Bronchial epithelial cell (primary cell): ENCODE measurements at regions not wholly inside any gene's neighbourhood (a gene's known extent, or its start where the extent isn't known, plus 50 kb on each side); places are given as distances from the start of the nearest gene placed in this dataset.

Experiments used
- DNase-seq: peaks from one replicate; pipeline ENCODE4 v3.0.0-alpha.2; 2010; ENCODE audit warnings: low read depth
- FAIRE-seq: peaks from 2 replicates; lab custom pipeline; 2011; peaks lifted over from hg19 to GRCh38; lab: Jason Lieb, UNC
- H3K27me3 ChIP-seq: 2 replicates; pipeline ENCODE4 v1.5.1; 2011; ENCODE audit warnings: low read length; ENCODE audit not compliant: control insufficient read depth, insufficient read depth
- H3K36me3 ChIP-seq: 2 replicates; pipeline ENCODE4 v1.5.1; 2011; ENCODE audit warnings: low read length; ENCODE audit not compliant: control insufficient read depth, insufficient read depth
- H3K4me3 ChIP-seq: 2 replicates; pipeline ENCODE4 v1.5.1; 2011; ENCODE audit warnings: mild to moderate bottlenecking, low read depth, low read length, control low read depth
- TF ChIP-seq, protein P1 (sequence below): IDR thresholded peaks from 2 replicates; pipeline ENCODE4 v1.5.1; 2011; ENCODE audit warnings: mild to moderate bottlenecking, moderate library complexity, low read length, control low read depth, inconsistent platforms; ENCODE audit not compliant: insufficient read depth, severe bottlenecking

DNA sequence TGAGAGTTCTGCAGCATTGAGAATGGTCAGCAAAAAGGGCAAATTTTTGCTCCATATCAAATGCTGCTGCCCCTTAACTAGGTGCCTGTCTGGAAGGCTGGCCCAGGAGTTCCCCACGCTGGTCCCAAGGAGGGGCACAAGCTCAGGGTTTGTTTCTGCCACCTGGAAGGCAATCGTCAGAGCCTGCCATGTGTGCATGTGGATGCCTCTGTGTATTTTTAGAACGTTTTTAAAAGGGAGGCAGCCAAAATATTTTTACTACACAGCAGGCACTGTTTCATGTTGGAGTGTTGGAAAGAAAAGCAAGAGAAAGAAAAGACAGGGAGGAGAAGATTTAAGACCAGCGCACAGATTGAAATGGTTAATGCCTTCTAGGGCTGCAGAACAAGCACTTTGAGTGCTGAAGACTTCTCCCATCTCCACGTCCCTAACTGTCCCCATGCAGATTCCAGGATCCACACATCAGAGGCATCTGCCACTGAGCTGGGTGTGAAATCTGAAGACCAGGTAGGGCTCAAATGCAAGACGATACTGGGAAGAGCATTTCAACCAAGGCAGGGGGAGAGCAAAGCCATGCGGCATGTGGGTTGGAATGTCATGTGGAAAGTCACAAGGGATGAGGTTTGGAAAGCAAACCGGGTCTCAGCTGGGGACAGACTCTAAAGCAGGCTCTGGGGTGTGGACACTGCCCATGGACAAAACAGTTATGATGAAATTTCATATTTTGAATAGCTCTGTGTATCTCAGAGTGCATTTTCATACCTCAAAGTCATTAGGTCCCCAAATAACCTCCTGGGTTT lies 557.2 kb downstream of the BCL11B start:
- Histone ChIP-seq H3K27me3 (peaks cover 4% of the 10 kb centered on the region), H3K36me3 (no peaks in the 10 kb centered on the region), H3K4me3 (no peak overlapping the region)
- FAIRE-seq (no peak), DNase-seq (no peak)
- TF ChIP-seq, protein P1, sequence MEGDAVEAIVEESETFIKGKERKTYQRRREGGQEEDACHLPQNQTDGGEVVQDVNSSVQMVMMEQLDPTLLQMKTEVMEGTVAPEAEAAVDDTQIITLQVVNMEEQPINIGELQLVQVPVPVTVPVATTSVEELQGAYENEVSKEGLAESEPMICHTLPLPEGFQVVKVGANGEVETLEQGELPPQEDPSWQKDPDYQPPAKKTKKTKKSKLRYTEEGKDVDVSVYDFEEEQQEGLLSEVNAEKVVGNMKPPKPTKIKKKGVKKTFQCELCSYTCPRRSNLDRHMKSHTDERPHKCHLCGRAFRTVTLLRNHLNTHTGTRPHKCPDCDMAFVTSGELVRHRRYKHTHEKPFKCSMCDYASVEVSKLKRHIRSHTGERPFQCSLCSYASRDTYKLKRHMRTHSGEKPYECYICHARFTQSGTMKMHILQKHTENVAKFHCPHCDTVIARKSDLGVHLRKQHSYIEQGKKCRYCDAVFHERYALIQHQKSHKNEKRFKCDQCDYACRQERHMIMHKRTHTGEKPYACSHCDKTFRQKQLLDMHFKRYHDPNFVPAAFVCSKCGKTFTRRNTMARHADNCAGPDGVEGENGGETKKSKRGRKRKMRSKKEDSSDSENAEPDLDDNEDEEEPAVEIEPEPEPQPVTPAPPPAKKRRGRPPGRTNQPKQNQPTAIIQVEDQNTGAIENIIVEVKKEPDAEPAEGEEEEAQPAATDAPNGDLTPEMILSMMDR = no peak

DNA sequence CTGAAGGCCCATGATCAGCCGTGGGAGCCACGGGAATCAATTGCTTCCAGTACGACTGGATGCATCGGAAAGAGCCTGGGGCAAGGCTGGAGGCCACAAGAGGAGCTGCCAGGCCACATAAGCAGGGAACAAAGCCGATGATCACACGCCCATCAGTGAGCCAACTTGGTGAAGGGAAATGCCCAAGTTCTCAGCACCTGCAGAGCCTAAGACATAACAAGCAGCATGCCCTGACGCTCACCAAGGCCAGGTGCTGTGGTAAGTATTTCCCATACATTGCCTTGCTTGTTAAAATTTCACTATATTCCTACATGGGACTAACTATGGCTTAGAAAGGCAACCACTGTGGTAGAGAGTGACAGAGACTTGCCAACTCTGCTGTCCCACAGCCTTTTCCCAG lies 555.9 kb downstream of the BCL11B start:
- FAIRE-seq = no peak
- DNase-seq = no peak
- H3K4me3 ChIP-seq = no peak overlapping the region
- peaks cover 4% of the 10 kb centered on the region for H3K27me3 ChIP-seq
- TF ChIP-seq, protein P1 = no peak
- H3K36me3 ChIP-seq = no peaks in the 10 kb centered on the region

- TF ChIP-seq, protein P1 = no peak
Observed at GRCh38 chr14:98721061-98721460, 550.9 kb downstream of the BCL11B start.

DNA sequence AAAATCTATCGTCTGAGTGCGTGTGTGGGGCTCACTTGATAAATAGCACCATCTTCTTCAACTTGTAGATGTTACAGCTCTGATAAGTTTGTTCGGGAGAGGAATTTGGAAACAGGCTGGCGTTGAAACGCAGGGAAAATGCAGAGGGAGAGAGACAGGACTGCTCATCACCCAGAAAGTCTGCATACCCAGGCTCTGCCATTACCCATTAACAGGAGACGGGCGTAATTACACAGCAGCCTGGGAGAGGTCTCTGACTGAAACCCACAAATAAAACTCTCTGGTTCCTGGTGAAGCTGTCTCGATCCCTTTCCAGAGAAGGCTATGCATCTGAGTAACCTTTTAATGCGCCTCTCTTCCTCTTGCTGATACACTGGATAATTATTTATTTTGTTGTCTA lies 547.3 kb downstream of the BCL11B start:
- no peak for FAIRE-seq
- H3K27me3 ChIP-seq = peaks cover 2% of the 10 kb centered on the region
- no peak for DNase-seq
- no peak overlapping the region for H3K4me3 ChIP-seq
- H3K36me3 ChIP-seq = no peaks in the 10 kb centered on the region
- TF ChIP-seq, protein P1 = no peak

More at GRCh38 chr14:98721061-98721460, 550.9 kb downstream of the BCL11B start:
- no peak for FAIRE-seq
- no peak for DNase-seq
- Histone ChIP-seq H3K4me3 (no peak overlapping the region), H3K27me3 (peaks cover 2% of the 10 kb centered on the region), H3K36me3 (no peaks in the 10 kb centered on the region)

DNA sequence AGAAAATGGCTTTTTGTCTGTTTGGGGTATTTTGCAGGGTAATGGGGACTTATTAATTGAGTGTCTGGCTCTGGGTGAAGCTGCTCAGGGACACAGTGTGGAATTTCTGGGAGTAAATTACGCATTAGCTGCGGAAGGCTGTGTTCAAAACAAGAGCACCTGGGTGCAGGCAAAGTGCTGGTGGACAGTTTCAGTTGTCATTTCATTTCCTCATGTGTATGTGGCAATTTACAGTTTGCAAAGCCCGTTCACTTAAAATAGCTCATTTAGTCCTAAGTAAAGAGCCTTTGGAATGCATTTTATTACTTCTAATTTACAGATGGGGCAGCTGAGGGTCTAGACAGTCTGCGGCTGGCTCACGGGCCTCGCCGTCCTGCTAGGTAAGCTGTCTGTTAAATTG lies 546.8 kb downstream of the BCL11B start:
- Histone ChIP-seq H3K36me3 (no peaks in the 10 kb centered on the region), H3K27me3 (peaks cover 2% of the 10 kb centered on the region), H3K4me3 (no peak overlapping the region)
- FAIRE-seq (no peak), DNase-seq (no peak)
- TF ChIP-seq, protein P1 = no peak
